Keratinocyte (primary cell): ENCODE measurements at regions not wholly inside any gene's neighbourhood (a gene's known extent, or its start where the extent isn't known, plus 50 kb on each side); places are given as distances from the start of the nearest gene placed in this dataset.
"Not testable (repeated sequence)": the region's sequence is repeated elsewhere in the genome, so short reads cannot be mapped to it uniquely, and the experiment has no call there.

Experiments used
- DNase-seq: peaks from one replicate; pipeline ENCODE4 v3.0.0-alpha.2; 2011; ENCODE audit warnings: low read depth, missing footprints, low spot score
- FAIRE-seq: peaks from 2 replicates; lab custom pipeline; 2011; peaks lifted over from hg19 to GRCh38; lab: Jason Lieb, UNC
- H2AFZ ChIP-seq: 2 replicates; pipeline ENCODE4 v1.6.0; 2012; ENCODE audit warnings: low read length, control low read depth, inconsistent platforms; ENCODE audit not compliant: control insufficient read depth
- H3K27ac ChIP-seq: 2 replicates; pipeline ENCODE4 v1.5.1; 2011; ENCODE audit warnings: low read length; ENCODE audit not compliant: control insufficient read depth, insufficient read depth
- H3K27me3 ChIP-seq: 3 replicates; pipeline ENCODE4 v1.6.0; 2011; ENCODE audit warnings: low read length; ENCODE audit not compliant: control insufficient read depth, insufficient read depth; ENCODE audit errors: extremely low read depth
- H3K36me3 ChIP-seq, 2 experiments: 2 replicates in 1 of 2; 3 replicates in 1 of 2; pipeline ENCODE4 v1.5.1; 2011; ENCODE audit warnings: low read length in 2 of 2, mild to moderate bottlenecking in 1 of 2; ENCODE audit not compliant: control insufficient read depth in 2 of 2, insufficient read depth in 2 of 2; ENCODE audit errors: extremely low read depth in 1 of 2
- H3K4me1 ChIP-seq: 3 replicates; pipeline ENCODE4 v1.5.1; 2011; ENCODE audit warnings: low read length; ENCODE audit not compliant: control insufficient read depth, insufficient read depth; ENCODE audit errors: extremely low read depth
- H3K4me2 ChIP-seq: 3 replicates; pipeline ENCODE4 v1.6.0; 2011; ENCODE audit warnings: low read depth, low read length; ENCODE audit not compliant: control insufficient read depth, insufficient read depth; ENCODE audit errors: extremely low read depth
- H3K4me3 ChIP-seq, 3 experiments: fragments of 200-600 bp in 1 of 3; sonication (generic) in 1 of 3; 2 replicates in 2 of 3; 3 replicates in 1 of 3; pipeline ENCODE4 v1.5.1; 2011 to 2016; ENCODE audit warnings: low read length in 3 of 3, mild to moderate bottlenecking in 3 of 3, control low read depth in 2 of 3, inconsistent platforms in 1 of 3, low read depth in 1 of 3, mixed read lengths in 1 of 3, mixed run types in 1 of 3, moderate library complexity in 1 of 3; ENCODE audit not compliant: control insufficient read depth in 2 of 3, insufficient read depth in 2 of 3; ENCODE audit errors: extremely low read depth in 1 of 3
- H3K79me2 ChIP-seq: 2 replicates; pipeline ENCODE4 v1.6.0; 2012; ENCODE audit warnings: low read length; ENCODE audit not compliant: control insufficient read depth, insufficient read depth
- H3K9ac ChIP-seq: 3 replicates; pipeline ENCODE4 v1.6.0; 2011; ENCODE audit warnings: low read length; ENCODE audit not compliant: control insufficient read depth, insufficient read depth; ENCODE audit errors: extremely low read depth
- H3K9me1 ChIP-seq: 3 replicates; pipeline ENCODE4 v1.6.0; 2011; ENCODE audit warnings: low read length; ENCODE audit not compliant: control insufficient read depth, insufficient read depth; ENCODE audit errors: extremely low read depth
- H3K9me3 ChIP-seq: 2 replicates; pipeline ENCODE4 v1.5.1; 2012; ENCODE audit warnings: low read depth, low read length; ENCODE audit not compliant: control insufficient read depth
- H4K20me1 ChIP-seq: 3 replicates; pipeline ENCODE4 v1.6.0; 2011; ENCODE audit warnings: low read length; ENCODE audit not compliant: control insufficient read depth, insufficient read depth; ENCODE audit errors: extremely low read depth
- CTCF ChIP-seq, 3 experiments: IDR thresholded peaks in 1 of 3; conservative IDR thresholded peaks in 1 of 3; optimal IDR thresholded peaks in 1 of 3; 2 replicates in 2 of 3; 3 replicates in 1 of 3; pipeline versions ENCODE3 to v1.5.1; 2011; ENCODE audit warnings: low read length in 3 of 3, mild to moderate bottlenecking in 3 of 3, moderate library complexity in 2 of 3, control low read depth in 1 of 3, inconsistent platforms in 1 of 3; ENCODE audit not compliant: insufficient read depth in 2 of 3; ENCODE audit errors: extremely low read depth in 1 of 3
- EZH2 ChIP-seq: IDR thresholded peaks from one replicate; pipeline ENCODE4 v1.6.1; 2012; ENCODE audit warnings: inconsistent platforms, mild to moderate bottlenecking, low read length, moderate library complexity
- dilution Hi-C: fragments of 300-500 bp; cut with MboI; formaldehyde crosslinking; loops from one replicate; pipeline ENCODE4 v1.7.0; 2020; ENCODE audit warnings: low sequenced_read_pairs; ENCODE audit not compliant: extremely low pct_ligation_motif_present

GRCh38 chr9:13035822-13036221 lies 243.7 kb downstream of the MPDZ start:
- FAIRE-seq (no peak), DNase-seq (no peak)
- no peaks in the 10 kb centered on the region for H3K27me3 ChIP-seq
- TF ChIP-seq EZH2 (no peak), CTCF (optimal IDR thresholded peaks at IDR 0.05 in 1 of 3, IDR thresholded peaks at IDR 0.05 in 1 of 3, conservative IDR thresholded peaks at IDR 0.05 in 1 of 3; ENCODE audit: extremely low read depth in 1 of 3, insufficient read depth in 2 of 3, low read length in 3 of 3) (no peak)
- no peak overlapping the region for H3K4me2 ChIP-seq
- no peaks in the 10 kb centered on the region for H3K36me3 ChIP-seq
- H3K9me1 ChIP-seq = no peaks in the 10 kb centered on the region
- dilution Hi-C loops = no loop called here
- no peak overlapping the region for H3K4me3 ChIP-seq
- no peak overlapping the region for H3K27ac ChIP-seq
- peaks cover 7% of the 10 kb centered on the region for H3K4me1 ChIP-seq
- H3K9ac ChIP-seq = no peak overlapping the region
- no peaks in the 10 kb centered on the region for H3K79me2 ChIP-seq
- H4K20me1 ChIP-seq = no peaks in the 10 kb centered on the region
- no peak overlapping the region for H2AFZ ChIP-seq
- H3K9me3 ChIP-seq = no peaks in the 10 kb centered on the region

- H3K79me2 ChIP-seq, H4K20me1 ChIP-seq, H3K27ac ChIP-seq, H3K4me2 ChIP-seq, H3K4me3 ChIP-seq, H3K9ac ChIP-seq, H3K36me3 ChIP-seq, H3K9me3 ChIP-seq, FAIRE-seq, DNase-seq, H3K27me3 ChIP-seq, H2AFZ ChIP-seq, H3K9me1 ChIP-seq, H3K4me1 ChIP-seq, dilution Hi-C loops: not testable (repeated sequence)
Observed at GRCh38 chr9:13037808-13038207, 241.7 kb downstream of the MPDZ start.

GRCh38 chr9:13047827-13048587 lies 231.5 kb downstream of the MPDZ start:
- Histone ChIP-seq H2AFZ (no peak overlapping the region), H3K4me1 (peaks cover under 1% of the 10 kb centered on the region), H3K27me3 (no peaks in the 10 kb centered on the region), H3K4me3 (no peak overlapping the region), H4K20me1 (no peaks in the 10 kb centered on the region), H3K79me2 (no peaks in the 10 kb centered on the region), H3K9me1 (no peaks in the 10 kb centered on the region), H3K27ac (no peak overlapping the region), H3K36me3 (no peaks in the 10 kb centered on the region), H3K9me3 (no peaks in the 10 kb centered on the region), H3K4me2 (no peak overlapping the region), H3K9ac (no peak overlapping the region)
- TF ChIP-seq EZH2 = no peak
- no peak for TF ChIP-seq CTCF (optimal IDR thresholded peaks at IDR 0.05 in 1 of 3, IDR thresholded peaks at IDR 0.05 in 1 of 3, conservative IDR thresholded peaks at IDR 0.05 in 1 of 3; ENCODE audit: extremely low read depth in 1 of 3, insufficient read depth in 2 of 3, low read length in 3 of 3)
- DNase-seq (no peak), FAIRE-seq (no peak)
- dilution Hi-C loops = no loop called here
